Panc1 (cell line): ENCODE measurements at regions not wholly inside any gene's neighbourhood (a gene's known extent, or its start where the extent isn't known, plus 50 kb on each side); places are given as distances from the start of the nearest gene placed in this dataset.

Source experiments
- ATAC-seq: fragments of 200-7000 bp; cut with Tn5 transposase; 2 replicates; pipeline ENCODE4 v1.9.1; 2020; ENCODE audit warnings: mild to moderate bottlenecking, moderate library complexity
- BruUV-seq: library from RNA; stranded (reverse); fragments of 400-500 nt; replicated peaks from 2 replicates; lab custom pipeline; 2021; lab: Mats Ljungman, UMichigan
- CTCF ChIA-PET: fragments of 300-600 bp; sonication (Branson Sonifier 250); formaldehyde crosslinking; loops from one replicate; lab custom pipeline; 2022; ENCODE audit warnings: antibody characterized with exemption; lab: Charles Lee
- POLR2A ChIA-PET: fragments of 300-600 bp; sonication (Branson Sonifier 250); formaldehyde crosslinking; loops from one replicate; lab custom pipeline; 2022; ENCODE audit warnings: antibody characterized with exemption; lab: Charles Lee
- DNase-seq: peaks from one replicate; pipeline ENCODE4 v3.0.0-alpha.2; 2010; ENCODE audit warnings: low read depth, low spot score
- H3K27ac ChIP-seq: 2 replicates; pipeline ENCODE4 v1.5.1; 2011; ENCODE audit warnings: mild to moderate bottlenecking, low read length, inconsistent platforms
- H3K27me3 ChIP-seq: fragments of 200-500 bp; sonication (Bioruptor generic); 2 replicates; pipeline ENCODE4 v1.6.0; 2014; ENCODE audit warnings: low read length, inconsistent platforms; ENCODE audit not compliant: control insufficient read depth, insufficient read depth
- H3K36me3 ChIP-seq: fragments of 200-500 bp; sonication (Bioruptor generic); 2 replicates; pipeline ENCODE4 v1.5.1; 2014; ENCODE audit warnings: inconsistent platforms, mild to moderate bottlenecking, low read length, moderate library complexity; ENCODE audit not compliant: control insufficient read depth, insufficient read depth
- H3K4me1 ChIP-seq: 2 replicates; pipeline ENCODE4 v1.5.1; 2011; ENCODE audit warnings: inconsistent platforms, mild to moderate bottlenecking, low read length, moderate library complexity; ENCODE audit not compliant: control insufficient read depth, insufficient read depth
- H3K4me3 ChIP-seq, 2 experiments: 2 replicates each; pipeline ENCODE4 v1.5.1; 2011 to 2012; ENCODE audit warnings: low read depth in 2 of 2, low read length in 2 of 2, mild to moderate bottlenecking in 2 of 2, inconsistent platforms in 1 of 2, moderate library complexity in 1 of 2
- H3K9me3 ChIP-seq: fragments of 200-500 bp; sonication (Bioruptor generic); 2 replicates; pipeline ENCODE4 v1.5.1; 2014; ENCODE audit warnings: low read depth, mild to moderate bottlenecking, inconsistent platforms, low read length, moderate library complexity; ENCODE audit not compliant: control insufficient read depth, insufficient read depth
- POLR2AphosphoS5 ChIP-seq: IDR thresholded peaks from 2 replicates; pipeline ENCODE4 v1.6.1; 2012; ENCODE audit warnings: mild to moderate bottlenecking, low read depth, low read length, moderate library complexity
- REST ChIP-seq, 2 experiments: IDR thresholded peaks; 2 replicates each; pipeline ENCODE4 v1.6.1; 2011 to 2012; ENCODE audit warnings: low read depth in 2 of 2, control low read depth in 1 of 2, low read length in 1 of 2, mild to moderate bottlenecking in 1 of 2, moderate library complexity in 1 of 2; ENCODE audit not compliant: insufficient read depth in 1 of 2
- SIN3A ChIP-seq: IDR thresholded peaks from 2 replicates; pipeline ENCODE4 v1.6.1; 2012; ENCODE audit warnings: low read depth, mild to moderate bottlenecking, low read length, moderate library complexity, borderline replicate concordance; ENCODE audit not compliant: insufficient read depth
- TCF7L2 ChIP-seq: IDR thresholded peaks from 2 replicates; pipeline ENCODE4 v1.6.1; 2011; ENCODE audit warnings: mild to moderate bottlenecking, low read depth, low read length, inconsistent platforms
- in situ Hi-C: cut with HindIII; loops from 2 replicates; pipeline ENCODE4 v1.10.0; 2016; ENCODE audit warnings: low sequenced_read_pairs, low pct_unique_long_range_greater_than_20kb
- intact Hi-C: fragments of 100-400 bp; cut with micrococcal nuclease; formaldehyde crosslinking; loops from one replicate; pipeline ENCODE4 v1.10.0; 2022; ENCODE audit not compliant: unreplicated experiment
- TF ChIP-seq, protein P1 (sequence below): fragments of 450-650 bp; IDR thresholded peaks from 2 replicates; pipeline ENCODE4 v1.5.1; 2017; ENCODE audit warnings: mild to moderate bottlenecking

DNA sequence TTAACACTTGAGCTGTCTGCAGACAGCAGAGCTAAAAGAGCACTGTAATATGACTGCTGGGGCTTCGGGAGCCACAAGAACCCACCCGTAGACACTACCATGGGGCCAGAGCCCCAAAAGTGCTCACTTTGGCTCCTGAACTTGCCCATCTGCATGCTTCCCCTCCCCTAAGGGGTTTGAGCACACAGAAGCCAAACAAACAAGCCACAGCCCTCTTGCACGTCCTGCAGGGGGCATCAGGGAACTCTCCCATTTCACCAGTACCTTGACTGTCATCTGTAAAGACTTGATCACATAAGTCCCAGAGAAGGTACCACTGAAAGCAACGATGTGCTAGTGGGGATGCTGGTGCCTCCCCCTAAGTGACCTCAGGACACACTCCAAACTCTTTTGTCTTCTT is 681.8 kb downstream of the SEMA5A start:
- BruUV-seq, result no TSS peak
- Histone ChIP-seq H3K27ac (no peak overlapping the region), H3K4me1 (no peaks in the 10 kb centered on the region), H3K36me3 (no peaks in the 10 kb centered on the region), H3K27me3 (no peaks in the 10 kb centered on the region), H3K4me3 (no peak overlapping the region), H3K9me3 (no peaks in the 10 kb centered on the region)
- POLR2A ChIA-PET, result no interaction called here
- in situ Hi-C loops (no loop called here), intact Hi-C loops (no loop called here)
- DNase-seq (no peak), ATAC-seq (no peak)
- no peak for TF ChIP-seq TCF7L2
- CTCF ChIA-PET, result no interaction called here

- H3K9me3 ChIP-seq, result no peaks in the 10 kb centered on the region
- ATAC-seq (no peak), DNase-seq (no peak)
- H3K4me3 ChIP-seq, result no peak overlapping the region
- H3K27me3 ChIP-seq, result no peaks in the 10 kb centered on the region
- BruUV-seq, result no TSS peak
- ChIA-PET POLR2A (no interaction called here), CTCF (no interaction called here)
- no peaks in the 10 kb centered on the region for H3K36me3 ChIP-seq
- H3K4me1 ChIP-seq, result no peaks in the 10 kb centered on the region
- in situ Hi-C loops (no loop called here), intact Hi-C loops (no loop called here)
- TF ChIP-seq, protein P1, sequence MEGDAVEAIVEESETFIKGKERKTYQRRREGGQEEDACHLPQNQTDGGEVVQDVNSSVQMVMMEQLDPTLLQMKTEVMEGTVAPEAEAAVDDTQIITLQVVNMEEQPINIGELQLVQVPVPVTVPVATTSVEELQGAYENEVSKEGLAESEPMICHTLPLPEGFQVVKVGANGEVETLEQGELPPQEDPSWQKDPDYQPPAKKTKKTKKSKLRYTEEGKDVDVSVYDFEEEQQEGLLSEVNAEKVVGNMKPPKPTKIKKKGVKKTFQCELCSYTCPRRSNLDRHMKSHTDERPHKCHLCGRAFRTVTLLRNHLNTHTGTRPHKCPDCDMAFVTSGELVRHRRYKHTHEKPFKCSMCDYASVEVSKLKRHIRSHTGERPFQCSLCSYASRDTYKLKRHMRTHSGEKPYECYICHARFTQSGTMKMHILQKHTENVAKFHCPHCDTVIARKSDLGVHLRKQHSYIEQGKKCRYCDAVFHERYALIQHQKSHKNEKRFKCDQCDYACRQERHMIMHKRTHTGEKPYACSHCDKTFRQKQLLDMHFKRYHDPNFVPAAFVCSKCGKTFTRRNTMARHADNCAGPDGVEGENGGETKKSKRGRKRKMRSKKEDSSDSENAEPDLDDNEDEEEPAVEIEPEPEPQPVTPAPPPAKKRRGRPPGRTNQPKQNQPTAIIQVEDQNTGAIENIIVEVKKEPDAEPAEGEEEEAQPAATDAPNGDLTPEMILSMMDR, result no peak
- TF ChIP-seq POLR2AphosphoS5 (no peak), SIN3A (no peak), REST (IDR thresholded peaks at IDR 0.05; ENCODE audit: insufficient read depth in 1 of 2, low read depth in 2 of 2, low read length in 1 of 2) (no peak), TCF7L2 (no peak)
- H3K27ac ChIP-seq, result no peak overlapping the region
These were observed 680.6 kb downstream of the SEMA5A start for GRCh38 chr5:8865266-8865665.

DNA sequence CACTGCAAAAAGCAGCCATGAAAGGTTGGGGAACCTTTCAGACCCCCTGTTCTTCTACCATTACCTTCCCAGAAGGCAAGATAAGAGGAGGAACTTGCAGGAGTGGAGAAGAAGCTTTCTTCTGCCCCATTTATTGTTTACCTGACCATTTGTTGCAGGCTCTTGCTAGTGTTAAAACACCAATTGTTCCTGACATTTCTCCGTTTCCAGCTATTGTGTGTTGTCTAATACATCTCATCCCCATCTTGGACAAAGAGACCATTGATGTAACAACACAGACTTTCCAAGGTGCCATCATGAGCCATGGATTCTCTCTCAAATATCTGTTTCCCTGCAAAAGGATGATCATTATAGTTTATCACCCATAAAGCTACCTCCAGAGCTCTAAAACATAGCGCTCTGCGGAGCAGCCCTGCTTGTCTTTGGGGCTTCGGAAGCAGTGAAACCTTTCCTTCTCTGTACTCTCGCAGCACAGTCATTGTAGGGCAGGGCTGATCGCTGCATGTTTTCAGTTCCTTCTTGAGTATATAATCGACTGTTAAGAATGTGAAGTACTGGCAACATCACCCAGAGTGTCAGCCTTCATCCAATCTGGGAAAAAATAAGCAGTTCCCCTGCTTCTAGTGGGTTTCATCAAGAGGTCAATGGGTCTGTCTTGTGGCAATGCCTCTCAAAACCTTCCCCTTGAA is 680.0 kb downstream of the SEMA5A start:
- in situ Hi-C loops (no loop called here), intact Hi-C loops (no loop called here)
- ChIA-PET POLR2A (no interaction called here), CTCF (no interaction called here)
- Histone ChIP-seq H3K27me3 (no peaks in the 10 kb centered on the region), H3K27ac (no peak overlapping the region), H3K9me3 (no peaks in the 10 kb centered on the region), H3K4me3 (no peak overlapping the region), H3K4me1 (no peaks in the 10 kb centered on the region), H3K36me3 (no peaks in the 10 kb centered on the region)
- BruUV-seq, result no TSS peak
- DNase-seq, result no peak
- TF ChIP-seq, protein P1, result no peak
- no peak for TF ChIP-seq TCF7L2
- no peak for TF ChIP-seq POLR2AphosphoS5
- TF ChIP-seq REST (IDR thresholded peaks at IDR 0.05; ENCODE audit: insufficient read depth in 1 of 2, low read depth in 2 of 2, low read length in 1 of 2), result no peak
- TF ChIP-seq SIN3A, result no peak
- ATAC-seq, result no peak
